HepG2 (cell line): ENCODE measurements at regions not wholly inside any gene's neighbourhood (a gene's known extent, or its start where the extent isn't known, plus 50 kb on each side); places are given as distances from the start of the nearest gene placed in this dataset.

Experiments
- ATAC-seq: fragments of 200-7000 bp; cut with Tn5 transposase; 3 replicates; pipeline ENCODE4 v1.9.1; 2020; ENCODE audit warnings: mild to moderate bottlenecking, moderate library complexity
- BruUV-seq: library from RNA; stranded (reverse); fragments of 400-500 nt; replicated peaks from 2 replicates; lab custom pipeline; 2021; lab: Mats Ljungman, UMichigan
- CTCF ChIA-PET: fragments of 300-600 bp; formaldehyde crosslinking; extraction: SDS; loops from one replicate; lab custom pipeline; 2021; ENCODE audit warnings: low total read pairs, inconsistent platforms, low intra/inter-chr PET ratio; lab: Yijun Ruan, JAX
- POLR2A ChIA-PET: fragments of 350-600 bp; sonication (Branson Sonifier 250); formaldehyde crosslinking; loops from one replicate; lab custom pipeline; 2020; ENCODE audit warnings: antibody characterized with exemption, inconsistent platforms; lab: Yijun Ruan, JAX
- DNase-seq: peaks from one replicate; pipeline ENCODE4 v3.0.0-alpha.2; 2015; ENCODE audit warnings: low spot score
- FAIRE-seq: peaks from 3 replicates; lab custom pipeline; 2011; peaks lifted over from hg19 to GRCh38; lab: Jason Lieb, UNC
- H2AFZ ChIP-seq: one replicate; pipeline ENCODE4 v1.6.1; 2011; ENCODE audit warnings: low read length, inconsistent platforms
- H3K27ac ChIP-seq: fragments of 300-600 bp; 3 replicates; pipeline ENCODE4 v1.8.0; 2011; ENCODE audit warnings: mixed run types, mild to moderate bottlenecking, mixed read lengths, low read length, inconsistent platforms; ENCODE audit not compliant: insufficient read depth; ENCODE audit errors: extremely low read length
- H3K27me3 ChIP-seq, 2 experiments: fragments of 200-600 bp in 1 of 2; 2 replicates in 1 of 2; 3 replicates in 1 of 2; pipeline versions ENCODE4 v1.6.0 to v1.8.0; 2011; ENCODE audit warnings: low read length in 2 of 2, mild to moderate bottlenecking in 2 of 2, moderate library complexity in 2 of 2, inconsistent platforms in 1 of 2; ENCODE audit not compliant: insufficient read depth in 2 of 2, control insufficient read depth in 1 of 2
- H3K36me3 ChIP-seq, 2 experiments: fragments of 200-600 bp in 1 of 2; replicated peaks in 1 of 2; 2 replicates in 1 of 2; 3 replicates in 1 of 2; pipeline versions ENCODE4 v1.5.1 to v1.8.0; 2011; ENCODE audit warnings: low read length in 2 of 2, inconsistent platforms in 1 of 2; ENCODE audit not compliant: insufficient read depth in 2 of 2, control insufficient read depth in 1 of 2
- H3K4me1 ChIP-seq: 2 replicates; pipeline ENCODE4 v1.5.1; 2012; ENCODE audit warnings: low read length, inconsistent platforms; ENCODE audit not compliant: insufficient read depth
- H3K4me2 ChIP-seq: 2 replicates; pipeline ENCODE4 v1.6.0; 2011; ENCODE audit warnings: low read depth, low read length, inconsistent platforms
- H3K4me3 ChIP-seq, 3 experiments: fragments of 200-600 bp in 1 of 3; sonication (generic), shearing (Covaris generic) in 1 of 3; replicated peaks in 1 of 3; 2 replicates each; pipeline ENCODE4 v1.5.1; 2011 to 2016; ENCODE audit warnings: low read length in 3 of 3, inconsistent platforms in 2 of 3, low read depth in 2 of 3, mild to moderate bottlenecking in 2 of 3, control low read depth in 1 of 3, mixed read lengths in 1 of 3; ENCODE audit not compliant: insufficient read depth in 1 of 3
- H3K79me2 ChIP-seq: one replicate; pipeline ENCODE4 v1.6.1; 2011; ENCODE audit warnings: low read length, inconsistent platforms; ENCODE audit not compliant: insufficient read depth
- H3K9ac ChIP-seq: 2 replicates; pipeline ENCODE4 v1.6.0; 2011; ENCODE audit warnings: mild to moderate bottlenecking, low read depth, low read length, inconsistent platforms; ENCODE audit not compliant: insufficient read depth
- H3K9me3 ChIP-seq: 2 replicates; pipeline ENCODE4 v1.5.1; 2012; ENCODE audit warnings: mild to moderate bottlenecking, low read length
- H4K20me1 ChIP-seq: 2 replicates; pipeline ENCODE4 v1.6.0; 2011; ENCODE audit warnings: inconsistent platforms, mild to moderate bottlenecking, low read length, moderate library complexity; ENCODE audit not compliant: insufficient read depth
- AGO1 ChIP-seq: fragments of 200-400 bp; formaldehyde crosslinking; IDR thresholded peaks from 2 replicates; pipeline ENCODE4 v1.6.1; 2017; ENCODE audit warnings: mild to moderate bottlenecking, low read depth, low read length, moderate library complexity; ENCODE audit not compliant: poor library complexity, severe bottlenecking
- FOXJ3 ChIP-seq: sonication (generic); formaldehyde crosslinking; IDR thresholded peaks from 2 replicates; pipeline ENCODE4 v1.4.0; 2020; ENCODE audit warnings: missing genetic modification reagents, mild to moderate bottlenecking, borderline replicate concordance
- IKZF1 ChIP-seq: fragments of 450-650 bp; IDR thresholded peaks from 2 replicates; pipeline ENCODE4 v1.7.1; 2016
- NAIF1 ChIP-seq: sonication (generic); formaldehyde crosslinking; IDR thresholded peaks from 2 replicates; pipeline ENCODE4 v1.5.0; 2020; ENCODE audit warnings: mild to moderate bottlenecking, missing genetic modification reagents, borderline replicate concordance
- RBM22 ChIP-seq: fragments of 200-400 bp; formaldehyde crosslinking; optimal IDR thresholded peaks from 2 replicates; pipeline ENCODE3; 2017; ENCODE audit warnings: mild to moderate bottlenecking, low read length, moderate library complexity
- RFXAP ChIP-seq: sonication (generic); formaldehyde crosslinking; IDR thresholded peaks from 2 replicates; pipeline ENCODE4 v1.4.0; 2020; ENCODE audit warnings: missing genetic modification reagents, borderline replicate concordance
- SMAD1 ChIP-seq: sonication (generic); formaldehyde crosslinking; IDR thresholded peaks from 2 replicates; pipeline ENCODE4 v1.4.0; 2020; ENCODE audit warnings: missing genetic modification reagents, low read depth, mild to moderate bottlenecking, borderline replicate concordance
- TGIF2 ChIP-seq: IDR thresholded peaks from 2 replicates; pipeline ENCODE4 v1.6.1; 2016; ENCODE audit warnings: control low read depth, missing compliant biosample characterization
- ZNF512B ChIP-seq: sonication (generic); formaldehyde crosslinking; IDR thresholded peaks from 2 replicates; pipeline ENCODE4 v1.5.1; 2020; ENCODE audit warnings: missing genetic modification reagents, mild to moderate bottlenecking, borderline replicate concordance
- WGBS: methylation state at CpG from one replicate; pipeline ENCODE4 v1.1.6; 2017; ENCODE audit warnings: low lambda C conversion rate; 5-methylcytosine and 5-hydroxymethylcytosine counted together
- in situ Hi-C: cut with HindIII; loops from 2 replicates; pipeline ENCODE4 v1.10.0; 2017; ENCODE audit warnings: low pct_unique_long_range_greater_than_20kb; ENCODE audit not compliant: extremely low pct_ligation_motif_present
- intact Hi-C: fragments of 100-400 bp; cut with micrococcal nuclease; formaldehyde crosslinking; loops from one replicate; pipeline ENCODE4 v1.10.0; 2022; ENCODE audit not compliant: unreplicated experiment
- TF ChIP-seq, protein P1 (sequence below): sonication (generic); formaldehyde crosslinking; IDR thresholded peaks from 2 replicates; pipeline ENCODE4 v1.4.0; 2020; ENCODE audit warnings: mild to moderate bottlenecking, missing genetic modification reagents
- TF ChIP-seq, protein P2 (sequence below), 2 experiments: sonication (generic) in 1 of 2; formaldehyde crosslinking in 1 of 2; IDR thresholded peaks; 2 replicates each; pipeline versions ENCODE4 v1.5.1 to v1.6.1; 2011 to 2020; ENCODE audit warnings: borderline replicate concordance in 1 of 2, low read depth in 1 of 2, low read length in 1 of 2, mild to moderate bottlenecking in 1 of 2, missing genetic modification reagents in 1 of 2, moderate library complexity in 1 of 2
- TF ChIP-seq, protein P3 (sequence below): sonication (generic); formaldehyde crosslinking; IDR thresholded peaks from 2 replicates; pipeline ENCODE4 v1.9.0; 2021; ENCODE audit warnings: missing genetic modification reagents, borderline replicate concordance

DNA sequence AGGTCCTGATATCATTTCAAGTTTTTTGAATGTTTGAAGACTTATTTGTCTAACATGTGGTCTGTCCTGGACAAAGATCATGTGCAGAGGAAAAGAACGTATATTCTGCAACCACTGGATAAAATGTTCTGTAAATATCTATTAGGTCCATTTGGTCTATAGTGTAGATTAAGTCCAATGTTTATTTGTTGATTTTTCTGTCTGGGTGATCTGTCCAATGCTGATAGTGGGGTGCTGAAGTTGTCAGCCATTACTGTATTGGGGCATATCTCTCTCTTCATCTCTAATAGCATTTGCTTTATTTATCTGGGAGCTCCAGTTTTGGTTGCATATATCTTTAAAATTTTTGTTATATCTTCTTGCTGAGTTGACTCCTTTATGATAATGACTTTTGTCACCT, 258.4 kb upstream of the CITED2 start:
- intact Hi-C loops (no loop called here), in situ Hi-C loops (no loop called here)
- DNase-seq (no peak), FAIRE-seq (no peak), ATAC-seq (no peak)
- H3K9me3 ChIP-seq = no peaks in the 10 kb centered on the region
- ChIA-PET CTCF (no interaction called here), POLR2A (no interaction called here)
- TF ChIP-seq, protein P1, sequence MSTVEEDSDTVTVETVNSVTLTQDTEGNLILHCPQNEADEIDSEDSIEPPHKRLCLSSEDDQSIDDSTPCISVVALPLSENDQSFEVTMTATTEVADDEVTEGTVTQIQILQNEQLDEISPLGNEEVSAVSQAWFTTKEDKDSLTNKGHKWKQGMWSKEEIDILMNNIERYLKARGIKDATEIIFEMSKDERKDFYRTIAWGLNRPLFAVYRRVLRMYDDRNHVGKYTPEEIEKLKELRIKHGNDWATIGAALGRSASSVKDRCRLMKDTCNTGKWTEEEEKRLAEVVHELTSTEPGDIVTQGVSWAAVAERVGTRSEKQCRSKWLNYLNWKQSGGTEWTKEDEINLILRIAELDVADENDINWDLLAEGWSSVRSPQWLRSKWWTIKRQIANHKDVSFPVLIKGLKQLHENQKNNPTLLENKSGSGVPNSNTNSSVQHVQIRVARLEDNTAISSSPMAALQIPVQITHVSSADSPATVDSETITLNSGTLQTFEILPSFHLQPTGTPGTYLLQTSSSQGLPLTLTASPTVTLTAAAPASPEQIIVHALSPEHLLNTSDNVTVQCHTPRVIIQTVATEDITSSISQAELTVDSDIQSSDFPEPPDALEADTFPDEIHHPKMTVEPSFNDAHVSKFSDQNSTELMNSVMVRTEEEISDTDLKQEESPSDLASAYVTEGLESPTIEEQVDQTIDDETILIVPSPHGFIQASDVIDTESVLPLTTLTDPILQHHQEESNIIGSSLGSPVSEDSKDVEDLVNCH = no peak
- TF ChIP-seq FOXJ3 (no peak), AGO1 (no peak), TGIF2 (CRISPR knock-in tag) (no peak), IKZF1 (no peak), RFXAP (no peak), RBM22 (no peak), ZNF512B (CRISPR knock-in tag) (no peak), NAIF1 (CRISPR knock-in tag) (no peak), SMAD1 (CRISPR knock-in tag) (no peak)
- TF ChIP-seq, protein P2, sequence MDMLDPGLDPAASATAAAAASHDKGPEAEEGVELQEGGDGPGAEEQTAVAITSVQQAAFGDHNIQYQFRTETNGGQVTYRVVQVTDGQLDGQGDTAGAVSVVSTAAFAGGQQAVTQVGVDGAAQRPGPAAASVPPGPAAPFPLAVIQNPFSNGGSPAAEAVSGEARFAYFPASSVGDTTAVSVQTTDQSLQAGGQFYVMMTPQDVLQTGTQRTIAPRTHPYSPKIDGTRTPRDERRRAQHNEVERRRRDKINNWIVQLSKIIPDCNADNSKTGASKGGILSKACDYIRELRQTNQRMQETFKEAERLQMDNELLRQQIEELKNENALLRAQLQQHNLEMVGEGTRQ (IDR thresholded peaks at IDR 0.05; ENCODE audit: low read depth, low read length) = no peak
- TF ChIP-seq, protein P2 (CRISPR knock-in tag; IDR thresholded peaks at IDR 0.05; ENCODE audit: borderline replicate concordance) = no peak
- TF ChIP-seq, protein P3, sequence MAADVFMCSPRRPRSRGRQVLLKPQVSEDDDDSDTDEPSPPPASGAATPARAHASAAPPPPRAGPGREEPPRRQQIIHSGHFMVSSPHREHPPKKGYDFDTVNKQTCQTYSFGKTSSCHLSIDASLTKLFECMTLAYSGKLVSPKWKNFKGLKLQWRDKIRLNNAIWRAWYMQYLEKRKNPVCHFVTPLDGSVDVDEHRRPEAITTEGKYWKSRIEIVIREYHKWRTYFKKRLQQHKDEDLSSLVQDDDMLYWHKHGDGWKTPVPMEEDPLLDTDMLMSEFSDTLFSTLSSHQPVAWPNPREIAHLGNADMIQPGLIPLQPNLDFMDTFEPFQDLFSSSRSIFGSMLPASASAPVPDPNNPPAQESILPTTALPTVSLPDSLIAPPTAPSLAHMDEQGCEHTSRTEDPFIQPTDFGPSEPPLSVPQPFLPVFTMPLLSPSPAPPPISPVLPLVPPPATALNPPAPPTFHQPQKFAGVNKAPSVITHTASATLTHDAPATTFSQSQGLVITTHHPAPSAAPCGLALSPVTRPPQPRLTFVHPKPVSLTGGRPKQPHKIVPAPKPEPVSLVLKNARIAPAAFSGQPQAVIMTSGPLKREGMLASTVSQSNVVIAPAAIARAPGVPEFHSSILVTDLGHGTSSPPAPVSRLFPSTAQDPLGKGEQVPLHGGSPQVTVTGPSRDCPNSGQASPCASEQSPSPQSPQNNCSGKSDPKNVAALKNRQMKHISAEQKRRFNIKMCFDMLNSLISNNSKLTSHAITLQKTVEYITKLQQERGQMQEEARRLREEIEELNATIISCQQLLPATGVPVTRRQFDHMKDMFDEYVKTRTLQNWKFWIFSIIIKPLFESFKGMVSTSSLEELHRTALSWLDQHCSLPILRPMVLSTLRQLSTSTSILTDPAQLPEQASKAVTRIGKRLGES = no peak
- H4K20me1 ChIP-seq = no peaks in the 10 kb centered on the region
- no peak overlapping the region for H3K4me3 ChIP-seq
- no TSS peak for BruUV-seq
- H3K79me2 ChIP-seq = no peaks in the 10 kb centered on the region
- no peak overlapping the region for H3K9ac ChIP-seq
- no peaks in the 10 kb centered on the region for H3K4me1 ChIP-seq
- no peak overlapping the region for H3K4me2 ChIP-seq
- H3K36me3 ChIP-seq = no peaks in the 10 kb centered on the region
- H3K27ac ChIP-seq = no peak overlapping the region
- WGBS = 0% methylated on average over 1 of the region's 1 CpG
- no peaks in the 10 kb centered on the region for H3K27me3 ChIP-seq
- no peak overlapping the region for H2AFZ ChIP-seq
